ENCODE measurements at regions not wholly inside any gene's neighbourhood (a gene's known extent, or its start where the extent isn't known, plus 50 kb on each side); places are given as distances from the start of the nearest gene placed in this dataset.

DNA sequence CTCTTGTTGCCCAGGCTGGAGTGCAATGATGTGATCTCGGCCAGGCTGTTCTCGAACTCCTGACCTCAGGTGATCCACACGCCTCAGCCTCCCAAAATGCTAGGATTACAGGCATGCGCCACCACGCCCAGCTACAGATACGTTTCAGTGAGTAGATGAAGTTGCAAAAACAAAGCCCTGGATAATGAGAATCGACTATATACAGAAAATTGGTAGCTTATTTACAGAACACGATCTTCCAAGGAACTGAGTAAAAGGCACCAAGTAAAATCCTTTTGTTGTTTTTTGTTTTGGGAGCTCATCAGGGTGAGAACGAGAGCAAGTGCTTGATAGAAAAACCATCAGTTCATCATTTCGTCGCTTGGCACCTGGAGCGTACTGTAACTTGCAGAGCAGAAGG is 62.8 kb downstream of the MYCN start:
- no peak for TF ChIP-seq CTCF (IDR thresholded peaks at IDR 0.05; ENCODE audit: insufficient read depth, low read length, severe bottlenecking)
- Histone ChIP-seq H3K4me3 (ENCODE audit: low read depth, low read length) (no peak overlapping the region), H3K27me3 (ENCODE audit: control insufficient read depth, insufficient read depth, low read length) (no peaks in the 10 kb centered on the region), H3K36me3 (ENCODE audit: control insufficient read depth, insufficient read depth, low read length) (no peaks in the 10 kb centered on the region)
- no peak for DNase-seq (ENCODE audit: low read depth)
- FAIRE-seq = no peak

- Histone ChIP-seq H3K4me3 (ENCODE audit: low read depth, low read length) (no peak overlapping the region), H3K36me3 (ENCODE audit: control insufficient read depth, insufficient read depth, low read length) (no peaks in the 10 kb centered on the region), H3K27me3 (ENCODE audit: control insufficient read depth, insufficient read depth, low read length) (no peaks in the 10 kb centered on the region)
- no peak for TF ChIP-seq CTCF (IDR thresholded peaks at IDR 0.05; ENCODE audit: insufficient read depth, low read length, severe bottlenecking)
- DNase-seq (ENCODE audit: low read depth) = no peak
- no peak for FAIRE-seq
Measured at GRCh38 chr2:16002575-16002974, 62.2 kb downstream of the MYCN start.

DNA sequence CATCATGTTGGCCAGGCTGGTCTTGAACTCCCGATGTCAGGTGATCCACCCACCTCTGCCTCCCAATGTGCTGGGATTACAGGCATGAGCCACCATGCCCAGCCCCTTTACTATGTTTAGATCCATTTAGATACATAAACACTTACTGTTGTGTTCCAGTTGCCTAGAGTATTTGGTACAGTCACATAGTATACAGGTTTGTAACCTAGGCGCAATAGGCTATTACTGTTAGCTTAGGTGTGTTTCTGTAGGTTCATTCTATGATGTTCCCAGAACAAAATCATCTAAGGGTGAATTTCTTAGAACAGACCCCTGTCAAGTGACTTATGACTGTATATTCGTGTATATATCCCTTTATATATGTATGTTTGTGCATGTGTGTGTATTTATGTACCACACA is 61.8 kb downstream of the MYCN start:
- no peaks in the 10 kb centered on the region for H3K27me3 ChIP-seq (ENCODE audit: control insufficient read depth, insufficient read depth, low read length)
- H3K4me3 ChIP-seq (ENCODE audit: low read depth, low read length) = no peak overlapping the region
- no peaks in the 10 kb centered on the region for H3K36me3 ChIP-seq (ENCODE audit: control insufficient read depth, insufficient read depth, low read length)
- no peak for TF ChIP-seq CTCF (IDR thresholded peaks at IDR 0.05; ENCODE audit: insufficient read depth, low read length, severe bottlenecking)
- DNase-seq (ENCODE audit: low read depth) = no peak
- no peak for FAIRE-seq

DNA sequence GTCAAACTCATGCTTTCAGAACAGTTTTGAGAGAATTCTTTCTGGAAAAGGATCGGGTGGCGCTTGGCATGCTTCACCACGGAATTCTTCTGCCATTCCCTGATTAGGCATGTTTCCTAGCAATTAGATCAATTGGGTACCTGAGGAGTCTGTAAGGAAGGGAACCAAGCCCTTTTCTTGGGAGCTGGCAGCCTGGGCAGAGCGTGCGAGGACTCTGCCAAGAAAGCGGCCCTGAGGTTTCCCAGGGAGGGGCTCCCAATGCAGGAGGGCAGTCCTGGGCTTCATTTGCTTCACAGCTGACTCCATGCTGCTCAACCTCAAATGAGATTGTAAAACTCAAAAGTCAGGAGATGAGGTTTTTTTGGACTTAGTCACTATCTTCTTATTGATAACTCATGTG is 60.3 kb downstream of the MYCN start:
- FAIRE-seq = no peak
- DNase-seq (ENCODE audit: low read depth) = no peak
- Histone ChIP-seq H3K36me3 (ENCODE audit: control insufficient read depth, insufficient read depth, low read length) (no peaks in the 10 kb centered on the region), H3K4me3 (ENCODE audit: low read depth, low read length) (no peak overlapping the region), H3K27me3 (ENCODE audit: control insufficient read depth, insufficient read depth, low read length) (no peaks in the 10 kb centered on the region)
- TF ChIP-seq CTCF (IDR thresholded peaks at IDR 0.05; ENCODE audit: insufficient read depth, low read length, severe bottlenecking) = no peak

DNA sequence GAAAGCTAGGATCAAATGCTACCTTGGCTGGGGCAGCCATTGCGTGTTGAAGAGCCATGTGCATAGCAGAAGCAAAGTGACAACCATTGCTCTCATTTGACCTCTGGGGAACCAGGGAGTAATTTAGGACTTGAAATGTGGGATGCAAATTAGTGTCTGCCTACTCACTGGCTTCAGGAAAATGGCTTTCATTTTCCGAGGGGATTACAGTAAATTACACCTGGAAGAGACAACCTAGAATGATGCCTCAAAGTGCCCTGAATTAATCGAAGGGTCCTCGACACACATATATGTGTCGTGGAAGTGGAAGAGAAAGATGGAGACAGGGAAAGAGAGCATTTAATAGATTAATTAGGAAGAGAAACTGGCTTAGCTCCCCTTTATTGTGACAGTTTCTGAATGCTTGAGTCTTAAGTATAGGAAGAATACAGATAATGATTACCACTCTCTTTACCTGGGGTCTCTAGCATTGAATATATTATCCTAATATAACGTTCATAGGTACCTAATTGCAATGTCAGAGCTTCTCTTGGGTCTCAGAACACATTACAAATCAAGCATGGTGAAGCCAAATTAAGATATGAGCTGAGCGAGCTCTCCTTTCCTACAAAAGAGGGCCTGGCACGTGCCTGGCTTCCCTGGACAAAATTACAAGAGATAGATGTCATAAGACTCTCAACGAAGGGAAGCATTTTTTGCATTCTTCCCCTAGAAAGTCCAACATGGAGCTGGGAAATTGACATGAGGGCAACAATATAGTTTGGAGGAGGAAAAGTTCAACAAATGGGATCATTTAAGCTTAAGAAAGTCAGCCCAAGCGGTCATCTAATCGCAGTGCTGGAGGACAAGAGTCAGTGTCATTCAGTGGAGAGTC is 59.5 kb downstream of the MYCN start:
- TF ChIP-seq CTCF (IDR thresholded peaks at IDR 0.05; ENCODE audit: insufficient read depth, low read length, severe bottlenecking) = no peak
- Histone ChIP-seq H3K27me3 (ENCODE audit: control insufficient read depth, insufficient read depth, low read length) (no peaks in the 10 kb centered on the region), H3K36me3 (ENCODE audit: control insufficient read depth, insufficient read depth, low read length) (no peaks in the 10 kb centered on the region), H3K4me3 (ENCODE audit: low read depth, low read length) (no peak overlapping the region)
- FAIRE-seq = no peak
- no peak for DNase-seq (ENCODE audit: low read depth)
